SU-DHL-6 (cell line): ENCODE measurements at regions not wholly inside any gene's neighbourhood (a gene's known extent, or its start where the extent isn't known, plus 50 kb on each side); places are given as distances from the start of the nearest gene placed in this dataset.

ENCODE experiments used
- H2AFZ ChIP-seq: fragments of 200-600 bp; sonication (generic); 2 replicates; pipeline ENCODE4 v1.6.1; 2014; ENCODE audit warnings: low read depth, mild to moderate bottlenecking, moderate library complexity, mixed read lengths, antibody characterized with exemption, low read length; ENCODE audit not compliant: severe bottlenecking
- H3F3A ChIP-seq: fragments of 200-600 bp; shearing (Covaris generic); 2 replicates; pipeline ENCODE4 v1.6.0; 2016; ENCODE audit warnings: antibody characterized with exemption, mild to moderate bottlenecking; ENCODE audit not compliant: insufficient read depth
- H3K27ac ChIP-seq: fragments of 200-600 bp; sonication (generic); 2 replicates; pipeline ENCODE4 v1.5.1; 2016; ENCODE audit warnings: low read depth, mild to moderate bottlenecking, low read length, moderate library complexity, mixed read lengths
- H3K27me3 ChIP-seq: fragments of 200-600 bp; sonication (generic), shearing (Covaris generic); 2 replicates; pipeline ENCODE4 v1.6.0; 2014; ENCODE audit warnings: mild to moderate bottlenecking, low read length
- H3K36me3 ChIP-seq: fragments of 200-600 bp; sonication (generic); 2 replicates; pipeline ENCODE4 v1.6.1; 2014; ENCODE audit warnings: mild to moderate bottlenecking, low read length, mixed read lengths
- H3K4me2 ChIP-seq: fragments of 300-600, 200-600 bp; shearing (Covaris generic), sonication (generic); 2 replicates; pipeline ENCODE4 v1.6.0; 2014; ENCODE audit warnings: low read length, low read depth, mild to moderate bottlenecking; ENCODE audit not compliant: poor library complexity, severe bottlenecking
- H3K4me3 ChIP-seq: fragments of 200-600 bp; sonication (generic); 2 replicates; pipeline ENCODE4 v1.5.1; 2014; ENCODE audit warnings: antibody characterized with exemption, low read length, mild to moderate bottlenecking, mixed read lengths; ENCODE audit not compliant: insufficient read depth, poor library complexity, severe bottlenecking
- H3K79me2 ChIP-seq: fragments of 200-600 bp; sonication (generic); 2 replicates; pipeline ENCODE4 v1.6.1; 2014; ENCODE audit warnings: mild to moderate bottlenecking, low read length, moderate library complexity; ENCODE audit not compliant: insufficient read depth
- H3K9ac ChIP-seq: fragments of 200-600 bp; sonication (generic); 2 replicates; pipeline ENCODE4 v1.7.0; 2014; ENCODE audit warnings: mild to moderate bottlenecking, low read length
- H3K9me2 ChIP-seq: fragments of 200-600 bp; sonication (generic); replicated peaks from 2 replicates; pipeline ENCODE4 v1.6.1; 2014; ENCODE audit warnings: low read length; ENCODE audit not compliant: insufficient read depth
- H3K9me3 ChIP-seq: fragments of 200-600 bp; sonication (generic); 2 replicates; pipeline ENCODE4 v1.6.1; 2014; ENCODE audit warnings: low read length, mixed read lengths; ENCODE audit not compliant: insufficient read depth
- H4K20me1 ChIP-seq: fragments of 200-600 bp; sonication (generic); 2 replicates; pipeline ENCODE4 v1.6.1; 2014; ENCODE audit warnings: low read depth, mild to moderate bottlenecking, antibody characterized with exemption, low read length, moderate library complexity, mixed read lengths
- EZH2phosphoT487 ChIP-seq: fragments of 200-600 bp; sonication (generic), shearing (Covaris generic); conservative IDR thresholded peaks from 2 replicates; pipeline ENCODE4 v1.6.1; 2018; ENCODE audit warnings: mild to moderate bottlenecking, antibody characterized with exemption, low read length, moderate library complexity, mixed read lengths
- TF ChIP-seq, protein P1 (sequence below): fragments of 200-600 bp; sonication (generic); IDR thresholded peaks from one replicate; pipeline ENCODE4 v1.5.1; 2017; ENCODE audit warnings: antibody characterized with exemption, mild to moderate bottlenecking, low read length, moderate library complexity; ENCODE audit not compliant: insufficient read depth, poor library complexity, severe bottlenecking

- Histone ChIP-seq H3K27me3 (no peaks in the 10 kb centered on the region), H3K27ac (no peak overlapping the region), H3F3A (no peaks in the 10 kb centered on the region), H3K9me3 (no peaks in the 10 kb centered on the region), H3K9ac (no peak overlapping the region), H4K20me1 (no peaks in the 10 kb centered on the region), H3K36me3 (no peaks in the 10 kb centered on the region), H3K4me2 (no peak overlapping the region), H3K9me2 (no peaks in the 10 kb centered on the region), H2AFZ (no peak overlapping the region), H3K79me2 (no peaks in the 10 kb centered on the region), H3K4me3 (no peak overlapping the region)
- no peak for TF ChIP-seq EZH2phosphoT487
- TF ChIP-seq, protein P1, sequence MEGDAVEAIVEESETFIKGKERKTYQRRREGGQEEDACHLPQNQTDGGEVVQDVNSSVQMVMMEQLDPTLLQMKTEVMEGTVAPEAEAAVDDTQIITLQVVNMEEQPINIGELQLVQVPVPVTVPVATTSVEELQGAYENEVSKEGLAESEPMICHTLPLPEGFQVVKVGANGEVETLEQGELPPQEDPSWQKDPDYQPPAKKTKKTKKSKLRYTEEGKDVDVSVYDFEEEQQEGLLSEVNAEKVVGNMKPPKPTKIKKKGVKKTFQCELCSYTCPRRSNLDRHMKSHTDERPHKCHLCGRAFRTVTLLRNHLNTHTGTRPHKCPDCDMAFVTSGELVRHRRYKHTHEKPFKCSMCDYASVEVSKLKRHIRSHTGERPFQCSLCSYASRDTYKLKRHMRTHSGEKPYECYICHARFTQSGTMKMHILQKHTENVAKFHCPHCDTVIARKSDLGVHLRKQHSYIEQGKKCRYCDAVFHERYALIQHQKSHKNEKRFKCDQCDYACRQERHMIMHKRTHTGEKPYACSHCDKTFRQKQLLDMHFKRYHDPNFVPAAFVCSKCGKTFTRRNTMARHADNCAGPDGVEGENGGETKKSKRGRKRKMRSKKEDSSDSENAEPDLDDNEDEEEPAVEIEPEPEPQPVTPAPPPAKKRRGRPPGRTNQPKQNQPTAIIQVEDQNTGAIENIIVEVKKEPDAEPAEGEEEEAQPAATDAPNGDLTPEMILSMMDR = no peak
Observed at GRCh38 chr18:68568364-68569155, 146.3 kb downstream of the TMX3 start.

- no peaks in the 10 kb centered on the region for H4K20me1 ChIP-seq
- H2AFZ ChIP-seq = no peak overlapping the region
- no peaks in the 10 kb centered on the region for H3K9me2 ChIP-seq
- no peak overlapping the region for H3K4me2 ChIP-seq
- no peak for TF ChIP-seq EZH2phosphoT487
- TF ChIP-seq, protein P1 = no peak
- no peak overlapping the region for H3K27ac ChIP-seq
- no peaks in the 10 kb centered on the region for H3K36me3 ChIP-seq
- no peaks in the 10 kb centered on the region for H3K27me3 ChIP-seq
- no peaks in the 10 kb centered on the region for H3K79me2 ChIP-seq
- no peaks in the 10 kb centered on the region for H3K9me3 ChIP-seq
- H3F3A ChIP-seq = no peaks in the 10 kb centered on the region
- no peak overlapping the region for H3K9ac ChIP-seq
- H3K4me3 ChIP-seq = no peak overlapping the region
Observed at GRCh38 chr18:68566991-68567390, 147.9 kb downstream of the TMX3 start.

GRCh38 chr18:68564961-68565360 lies 149.9 kb downstream of the TMX3 start:
- no peaks in the 10 kb centered on the region for H3K27me3 ChIP-seq
- H3K9ac ChIP-seq = no peak overlapping the region
- H3K4me2 ChIP-seq = no peak overlapping the region
- no peaks in the 10 kb centered on the region for H4K20me1 ChIP-seq
- H2AFZ ChIP-seq = no peak overlapping the region
- H3K27ac ChIP-seq = no peak overlapping the region
- no peaks in the 10 kb centered on the region for H3K79me2 ChIP-seq
- no peaks in the 10 kb centered on the region for H3K9me3 ChIP-seq
- H3F3A ChIP-seq = no peaks in the 10 kb centered on the region
- no peaks in the 10 kb centered on the region for H3K9me2 ChIP-seq
- no peak for TF ChIP-seq EZH2phosphoT487
- TF ChIP-seq, protein P1 = no peak
- no peak overlapping the region for H3K4me3 ChIP-seq
- H3K36me3 ChIP-seq = no peaks in the 10 kb centered on the region
